MCF 10A (cell line): ENCODE measurements at regions not wholly inside any gene's neighbourhood (a gene's known extent, or its start where the extent isn't known, plus 50 kb on each side); places are given as distances from the start of the nearest gene placed in this dataset.

Experiments
- BruUV-seq: library from RNA; stranded (reverse); fragments of 400-500 nt; replicated peaks from 2 replicates; lab custom pipeline; 2021; lab: Mats Ljungman, UMichigan
- CTCF ChIA-PET: fragments of 300-600 bp; sonication (Branson Sonifier 250); formaldehyde crosslinking; extraction: SDS; loops from one replicate; lab custom pipeline; 2021; ENCODE audit warnings: antibody characterized with exemption, inconsistent platforms; lab: Yijun Ruan, JAX
- POLR2A ChIA-PET: fragments of 300-600, 350-650 bp; sonication (Branson Sonifier 250); formaldehyde crosslinking; extraction: SDS; loops from one replicate; lab custom pipeline; 2020; ENCODE audit warnings: antibody characterized with exemption, inconsistent platforms; lab: Yijun Ruan, JAX
- DNase-seq: peaks from one replicate; pipeline ENCODE4 v3.0.0-alpha.2; 2018; ENCODE audit not compliant: unreplicated experiment
- H3K27ac Mint-ChIP-seq: one replicate; pipeline ENCODE4 v1.8.0; 2022; ENCODE audit warnings: mild to moderate bottlenecking, low read depth, mixed read lengths; ENCODE audit not compliant: unreplicated experiment
- H3K27me3 Mint-ChIP-seq: one replicate; pipeline ENCODE4 v1.8.0; 2022; ENCODE audit warnings: mixed read lengths; ENCODE audit not compliant: insufficient read depth, unreplicated experiment
- H3K36me3 Mint-ChIP-seq: one replicate; pipeline ENCODE4 v1.8.0; 2022; ENCODE audit warnings: mild to moderate bottlenecking, moderate library complexity, mixed read lengths; ENCODE audit not compliant: insufficient read depth, unreplicated experiment
- H3K4me1 Mint-ChIP-seq: one replicate; pipeline ENCODE4 v1.8.0; 2022; ENCODE audit warnings: mixed read lengths; ENCODE audit not compliant: insufficient read depth, unreplicated experiment
- H3K4me3 Mint-ChIP-seq: one replicate; pipeline ENCODE4 v1.8.0; 2022; ENCODE audit warnings: mild to moderate bottlenecking, moderate library complexity, mixed read lengths; ENCODE audit not compliant: unreplicated experiment
- H3K9me3 Mint-ChIP-seq: one replicate; pipeline ENCODE4 v1.8.0; 2022; ENCODE audit warnings: mixed read lengths; ENCODE audit not compliant: unreplicated experiment
- intact Hi-C: fragments of 100-400 bp; cut with micrococcal nuclease; formaldehyde crosslinking; loops from 2 replicates; pipeline ENCODE4 v1.14.1; 2022
- TF ChIP-seq, protein P1 (sequence below): fragments of 200-600 bp; IDR thresholded peaks from one replicate; pipeline ENCODE4 v1.8.0; 2022; ENCODE audit warnings: antibody characterized with exemption, mild to moderate bottlenecking; ENCODE audit not compliant: unreplicated experiment

DNA sequence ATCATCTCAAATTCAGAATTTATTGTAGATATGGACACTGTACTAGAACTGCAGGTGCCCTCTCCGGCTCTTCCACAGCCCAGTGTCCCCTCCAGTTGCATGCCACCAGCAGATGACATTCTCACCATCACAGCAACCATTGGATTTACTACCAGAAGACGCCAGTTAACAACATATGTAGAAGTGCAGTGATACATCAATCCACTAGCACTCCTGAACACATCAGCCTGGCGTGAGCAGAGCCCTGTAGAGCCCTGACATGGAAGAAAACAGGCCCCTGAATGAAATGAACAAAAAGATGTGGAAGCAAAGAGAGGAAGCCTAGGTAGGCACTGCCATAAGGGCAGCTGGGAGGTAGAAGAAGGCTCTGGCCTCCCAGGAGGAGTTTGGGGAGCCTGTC, 73.1 kb upstream of the GALNT2 start:
- no peaks in the 10 kb centered on the region for H3K4me1 Mint-ChIP-seq
- no TSS peak for BruUV-seq
- no peaks in the 10 kb centered on the region for H3K9me3 Mint-ChIP-seq
- no peaks in the 10 kb centered on the region for H3K36me3 Mint-ChIP-seq
- no peak overlapping the region for H3K4me3 Mint-ChIP-seq
- TF ChIP-seq, protein P1, sequence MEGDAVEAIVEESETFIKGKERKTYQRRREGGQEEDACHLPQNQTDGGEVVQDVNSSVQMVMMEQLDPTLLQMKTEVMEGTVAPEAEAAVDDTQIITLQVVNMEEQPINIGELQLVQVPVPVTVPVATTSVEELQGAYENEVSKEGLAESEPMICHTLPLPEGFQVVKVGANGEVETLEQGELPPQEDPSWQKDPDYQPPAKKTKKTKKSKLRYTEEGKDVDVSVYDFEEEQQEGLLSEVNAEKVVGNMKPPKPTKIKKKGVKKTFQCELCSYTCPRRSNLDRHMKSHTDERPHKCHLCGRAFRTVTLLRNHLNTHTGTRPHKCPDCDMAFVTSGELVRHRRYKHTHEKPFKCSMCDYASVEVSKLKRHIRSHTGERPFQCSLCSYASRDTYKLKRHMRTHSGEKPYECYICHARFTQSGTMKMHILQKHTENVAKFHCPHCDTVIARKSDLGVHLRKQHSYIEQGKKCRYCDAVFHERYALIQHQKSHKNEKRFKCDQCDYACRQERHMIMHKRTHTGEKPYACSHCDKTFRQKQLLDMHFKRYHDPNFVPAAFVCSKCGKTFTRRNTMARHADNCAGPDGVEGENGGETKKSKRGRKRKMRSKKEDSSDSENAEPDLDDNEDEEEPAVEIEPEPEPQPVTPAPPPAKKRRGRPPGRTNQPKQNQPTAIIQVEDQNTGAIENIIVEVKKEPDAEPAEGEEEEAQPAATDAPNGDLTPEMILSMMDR = no peak
- peaks cover under 1% of the 10 kb centered on the region for H3K27me3 Mint-ChIP-seq
- no peak for DNase-seq
- intact Hi-C loops = no loop called here
- POLR2A ChIA-PET = no interaction called here
- H3K27ac Mint-ChIP-seq = no peak overlapping the region
- CTCF ChIA-PET = no interaction called here

DNA sequence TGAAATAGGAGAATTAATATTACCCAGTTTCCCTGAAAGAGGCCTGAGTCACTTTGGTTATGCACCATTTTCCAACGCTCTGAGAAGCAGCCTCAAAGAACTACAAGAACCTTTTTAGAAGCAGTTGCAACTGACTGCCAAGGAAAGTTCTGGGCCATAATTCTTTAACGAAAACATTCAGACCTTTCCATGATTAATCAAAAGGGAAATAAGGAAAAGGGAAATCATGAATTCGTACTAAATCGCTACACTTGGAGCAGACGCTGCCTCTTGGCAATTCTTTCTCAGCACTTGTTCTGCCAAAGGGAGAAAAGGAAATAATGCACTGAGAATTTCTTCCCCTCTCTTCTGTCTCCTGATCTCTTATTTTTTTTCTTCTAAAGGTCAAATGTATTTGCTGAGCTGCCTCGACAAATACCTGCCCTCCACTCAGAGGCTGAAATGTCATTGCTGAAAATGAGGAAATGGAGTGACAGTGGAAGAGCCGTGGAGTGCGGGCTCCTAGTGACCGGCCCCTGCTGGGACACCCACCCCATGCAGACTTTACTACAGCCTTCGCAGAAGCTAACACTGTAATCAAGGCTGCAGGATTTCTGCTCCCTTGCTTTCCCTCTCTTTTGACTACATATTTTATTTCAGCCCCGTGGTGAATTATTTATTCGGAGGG, 67.9 kb upstream of the GALNT2 start:
- Mint-ChIP-seq H3K27me3 (no peaks in the 10 kb centered on the region), H3K36me3 (no peaks in the 10 kb centered on the region), H3K4me1 (peaks cover 10% of the 10 kb centered on the region), H3K27ac (no peak overlapping the region), H3K4me3 (no peak overlapping the region), H3K9me3 (no peaks in the 10 kb centered on the region)
- ChIA-PET POLR2A (no interaction called here), CTCF (no interaction called here)
- DNase-seq = no peak
- no TSS peak for BruUV-seq
- TF ChIP-seq, protein P1 = no peak
- intact Hi-C loops = no loop called here

DNA sequence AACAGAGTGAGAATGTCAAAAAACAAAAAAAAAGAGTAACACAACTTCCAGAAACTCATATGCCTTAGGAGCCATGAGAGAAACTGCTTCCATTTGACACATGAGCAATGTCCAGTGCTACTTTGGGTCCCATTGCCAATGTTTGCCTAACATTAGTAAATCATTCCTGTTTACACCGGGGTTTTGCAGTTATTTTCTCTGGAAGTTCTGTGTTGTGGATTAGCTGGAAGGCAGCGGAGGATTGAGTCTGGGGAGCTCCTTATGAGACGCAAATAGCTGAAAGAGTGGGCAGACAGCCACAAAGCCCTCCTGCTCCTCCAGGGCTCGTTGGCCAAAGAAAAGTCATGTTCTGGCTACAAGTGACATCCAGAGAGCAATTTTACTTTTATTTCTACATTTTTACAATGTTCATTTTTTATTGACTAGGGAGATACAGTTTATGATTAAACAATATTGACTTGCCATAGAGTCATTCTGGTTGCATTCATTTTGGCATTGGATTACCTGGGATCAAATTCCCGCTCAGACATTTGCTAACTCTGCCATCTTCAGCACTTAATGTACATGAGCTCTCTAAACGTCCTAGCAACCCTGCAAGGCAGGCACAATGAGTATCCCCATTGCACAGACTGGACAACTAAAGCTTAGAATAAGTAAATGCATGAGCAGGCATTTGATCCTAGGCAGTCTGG, 66.4 kb upstream of the GALNT2 start:
- no peaks in the 10 kb centered on the region for H3K27me3 Mint-ChIP-seq
- intact Hi-C loops = no loop called here
- DNase-seq = no peak
- TF ChIP-seq, protein P1 = no peak
- H3K36me3 Mint-ChIP-seq = no peaks in the 10 kb centered on the region
- H3K4me1 Mint-ChIP-seq = peaks cover 10% of the 10 kb centered on the region
- H3K4me3 Mint-ChIP-seq = no peak overlapping the region
- POLR2A ChIA-PET = interaction anchor here (1.5 kb wide), 1 partner anchor 9 kb away, joined by 3 read pairs; no protein-coding TSS in a partner anchor
- CTCF ChIA-PET = interaction anchor here (0.6 kb wide), 1 partner anchor 10 kb away, joined by 10 read pairs; no protein-coding TSS in a partner anchor
- H3K27ac Mint-ChIP-seq = no peak overlapping the region
- H3K9me3 Mint-ChIP-seq = no peaks in the 10 kb centered on the region
- BruUV-seq = no TSS peak

DNA sequence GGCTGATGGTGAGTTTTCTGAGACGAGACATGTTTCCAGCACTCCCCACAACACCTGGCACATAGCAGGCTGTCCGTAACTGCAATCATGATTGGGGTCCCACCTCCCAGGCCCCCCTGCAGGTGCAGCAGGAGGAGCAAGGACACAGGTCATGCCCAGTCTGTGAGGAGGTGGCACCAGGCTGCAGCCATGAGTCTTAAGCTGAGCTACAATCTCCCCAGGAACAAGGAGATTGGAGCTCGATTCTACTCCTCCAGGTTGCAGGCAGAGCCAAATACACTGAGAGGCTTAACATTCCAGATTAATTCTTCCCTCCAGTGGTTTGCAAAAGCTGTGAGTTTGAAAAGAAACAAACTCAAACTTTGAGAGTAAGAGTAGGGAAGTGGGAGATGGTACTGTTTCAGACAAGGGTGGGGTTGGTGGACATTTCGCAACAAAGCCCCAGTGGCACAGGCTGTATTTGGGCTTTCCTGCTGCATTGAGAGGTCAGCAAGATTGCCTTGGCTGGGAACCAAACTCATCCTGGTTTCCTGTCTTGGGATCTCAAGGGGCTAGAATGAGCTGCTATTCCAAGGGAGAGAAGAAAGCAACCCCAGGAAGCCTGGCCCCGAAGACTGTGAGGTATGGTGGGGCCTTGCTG, 64.8 kb upstream of the GALNT2 start:
- Mint-ChIP-seq H3K4me3 (no peak overlapping the region), H3K36me3 (no peaks in the 10 kb centered on the region), H3K27me3 (peaks cover 7% of the 10 kb centered on the region), H3K4me1 (peaks cover 10% of the 10 kb centered on the region), H3K27ac (no peak overlapping the region), H3K9me3 (no peaks in the 10 kb centered on the region)
- POLR2A ChIA-PET = no interaction called here
- peak; percentile 57 for DNase-seq
- TF ChIP-seq, protein P1 = no peak
- BruUV-seq = no TSS peak
- CTCF ChIA-PET = interaction anchor here (0.9 to 1.7 kb wide), 3 partner anchors 15 to 341 kb away, joined by 3 to 4 read pairs (median 4); no protein-coding TSS in a partner anchor
- intact Hi-C loops = no loop called here
